SU-DHL-6 (cell line): ENCODE measurements at regions not wholly inside any gene's neighbourhood (a gene's known extent, or its start where the extent isn't known, plus 50 kb on each side); places are given as distances from the start of the nearest gene placed in this dataset.

Experiments
- H2AFZ ChIP-seq: fragments of 200-600 bp; sonication (generic); 2 replicates; pipeline ENCODE4 v1.6.1; 2014; ENCODE audit warnings: low read depth, mild to moderate bottlenecking, moderate library complexity, mixed read lengths, antibody characterized with exemption, low read length; ENCODE audit not compliant: severe bottlenecking
- H3F3A ChIP-seq: fragments of 200-600 bp; shearing (Covaris generic); 2 replicates; pipeline ENCODE4 v1.6.0; 2016; ENCODE audit warnings: antibody characterized with exemption, mild to moderate bottlenecking; ENCODE audit not compliant: insufficient read depth
- H3K27ac ChIP-seq: fragments of 200-600 bp; sonication (generic); 2 replicates; pipeline ENCODE4 v1.5.1; 2016; ENCODE audit warnings: low read depth, mild to moderate bottlenecking, low read length, moderate library complexity, mixed read lengths
- H3K27me3 ChIP-seq: fragments of 200-600 bp; sonication (generic), shearing (Covaris generic); 2 replicates; pipeline ENCODE4 v1.6.0; 2014; ENCODE audit warnings: mild to moderate bottlenecking, low read length
- H3K36me3 ChIP-seq: fragments of 200-600 bp; sonication (generic); 2 replicates; pipeline ENCODE4 v1.6.1; 2014; ENCODE audit warnings: mild to moderate bottlenecking, low read length, mixed read lengths
- H3K4me2 ChIP-seq: fragments of 300-600, 200-600 bp; shearing (Covaris generic), sonication (generic); 2 replicates; pipeline ENCODE4 v1.6.0; 2014; ENCODE audit warnings: low read length, low read depth, mild to moderate bottlenecking; ENCODE audit not compliant: poor library complexity, severe bottlenecking
- H3K4me3 ChIP-seq: fragments of 200-600 bp; sonication (generic); 2 replicates; pipeline ENCODE4 v1.5.1; 2014; ENCODE audit warnings: antibody characterized with exemption, low read length, mild to moderate bottlenecking, mixed read lengths; ENCODE audit not compliant: insufficient read depth, poor library complexity, severe bottlenecking
- H3K79me2 ChIP-seq: fragments of 200-600 bp; sonication (generic); 2 replicates; pipeline ENCODE4 v1.6.1; 2014; ENCODE audit warnings: mild to moderate bottlenecking, low read length, moderate library complexity; ENCODE audit not compliant: insufficient read depth
- H3K9ac ChIP-seq: fragments of 200-600 bp; sonication (generic); 2 replicates; pipeline ENCODE4 v1.7.0; 2014; ENCODE audit warnings: mild to moderate bottlenecking, low read length
- H3K9me2 ChIP-seq: fragments of 200-600 bp; sonication (generic); replicated peaks from 2 replicates; pipeline ENCODE4 v1.6.1; 2014; ENCODE audit warnings: low read length; ENCODE audit not compliant: insufficient read depth
- H3K9me3 ChIP-seq: fragments of 200-600 bp; sonication (generic); 2 replicates; pipeline ENCODE4 v1.6.1; 2014; ENCODE audit warnings: low read length, mixed read lengths; ENCODE audit not compliant: insufficient read depth
- H4K20me1 ChIP-seq: fragments of 200-600 bp; sonication (generic); 2 replicates; pipeline ENCODE4 v1.6.1; 2014; ENCODE audit warnings: low read depth, mild to moderate bottlenecking, antibody characterized with exemption, low read length, moderate library complexity, mixed read lengths
- CTCF ChIP-seq: fragments of 200-600 bp; sonication (generic); IDR thresholded peaks from one replicate; pipeline ENCODE4 v1.5.1; 2017; ENCODE audit warnings: antibody characterized with exemption, mild to moderate bottlenecking, low read length, moderate library complexity; ENCODE audit not compliant: insufficient read depth, poor library complexity, severe bottlenecking
- EZH2phosphoT487 ChIP-seq: fragments of 200-600 bp; sonication (generic), shearing (Covaris generic); conservative IDR thresholded peaks from 2 replicates; pipeline ENCODE4 v1.6.1; 2018; ENCODE audit warnings: mild to moderate bottlenecking, antibody characterized with exemption, low read length, moderate library complexity, mixed read lengths

- H3K27me3 ChIP-seq: no peaks in the 10 kb centered on the region
- no peak overlapping the region for H2AFZ ChIP-seq
- no peak overlapping the region for H3K27ac ChIP-seq
Observed at GRCh38 chr13:26813321-26813979, 52.9 kb upstream of the GPR12 start.

GRCh38 chr13:26811581-26811980 lies 51.0 kb upstream of the GPR12 start:
- Histone ChIP-seq H3K4me2 (no peak overlapping the region), H3K27me3 (no peaks in the 10 kb centered on the region), H3F3A (no peaks in the 10 kb centered on the region), H3K36me3 (no peaks in the 10 kb centered on the region), H3K27ac (no peak overlapping the region), H3K9me3 (no peaks in the 10 kb centered on the region), H3K4me3 (no peak overlapping the region), H3K79me2 (no peaks in the 10 kb centered on the region), H4K20me1 (no peaks in the 10 kb centered on the region), H3K9ac (no peak overlapping the region), H3K9me2 (no peaks in the 10 kb centered on the region), H2AFZ (no peak overlapping the region)
- no peak for TF ChIP-seq EZH2phosphoT487
- TF ChIP-seq CTCF: no peak

More at GRCh38 chr13:26813321-26813979, 52.9 kb upstream of the GPR12 start:
- no peaks in the 10 kb centered on the region for H3K9me2 ChIP-seq
- H3K9ac ChIP-seq: no peak overlapping the region
- no peaks in the 10 kb centered on the region for H3K36me3 ChIP-seq
- H4K20me1 ChIP-seq: no peaks in the 10 kb centered on the region
- TF ChIP-seq EZH2phosphoT487: no peak
- no peak for TF ChIP-seq CTCF
- H3K4me3 ChIP-seq: no peak overlapping the region
- H3K79me2 ChIP-seq: no peaks in the 10 kb centered on the region
- no peak overlapping the region for H3K4me2 ChIP-seq
- H3F3A ChIP-seq: no peaks in the 10 kb centered on the region
- H3K9me3 ChIP-seq: no peaks in the 10 kb centered on the region
